Keratinocyte (primary cell): ENCODE measurements at regions not wholly inside any gene's neighbourhood (a gene's known extent, or its start where the extent isn't known, plus 50 kb on each side); places are given as distances from the start of the nearest gene placed in this dataset.

Experiments used
- DNase-seq: peaks from one replicate; pipeline ENCODE4 v3.0.0-alpha.2; 2011; ENCODE audit warnings: low read depth, missing footprints, low spot score
- FAIRE-seq: peaks from 2 replicates; lab custom pipeline; 2011; peaks lifted over from hg19 to GRCh38; lab: Jason Lieb, UNC
- H2AFZ ChIP-seq: 2 replicates; pipeline ENCODE4 v1.6.0; 2012; ENCODE audit warnings: low read length, control low read depth, inconsistent platforms; ENCODE audit not compliant: control insufficient read depth
- H3K27ac ChIP-seq: 2 replicates; pipeline ENCODE4 v1.5.1; 2011; ENCODE audit warnings: low read length; ENCODE audit not compliant: control insufficient read depth, insufficient read depth
- H3K27me3 ChIP-seq: 3 replicates; pipeline ENCODE4 v1.6.0; 2011; ENCODE audit warnings: low read length; ENCODE audit not compliant: control insufficient read depth, insufficient read depth; ENCODE audit errors: extremely low read depth
- H3K36me3 ChIP-seq, 2 experiments: 2 replicates in 1 of 2; 3 replicates in 1 of 2; pipeline ENCODE4 v1.5.1; 2011; ENCODE audit warnings: low read length in 2 of 2, mild to moderate bottlenecking in 1 of 2; ENCODE audit not compliant: control insufficient read depth in 2 of 2, insufficient read depth in 2 of 2; ENCODE audit errors: extremely low read depth in 1 of 2
- H3K4me1 ChIP-seq: 3 replicates; pipeline ENCODE4 v1.5.1; 2011; ENCODE audit warnings: low read length; ENCODE audit not compliant: control insufficient read depth, insufficient read depth; ENCODE audit errors: extremely low read depth
- H3K4me2 ChIP-seq: 3 replicates; pipeline ENCODE4 v1.6.0; 2011; ENCODE audit warnings: low read depth, low read length; ENCODE audit not compliant: control insufficient read depth, insufficient read depth; ENCODE audit errors: extremely low read depth
- H3K4me3 ChIP-seq, 3 experiments: fragments of 200-600 bp in 1 of 3; sonication (generic) in 1 of 3; 2 replicates in 2 of 3; 3 replicates in 1 of 3; pipeline ENCODE4 v1.5.1; 2011 to 2016; ENCODE audit warnings: low read length in 3 of 3, mild to moderate bottlenecking in 3 of 3, control low read depth in 2 of 3, inconsistent platforms in 1 of 3, low read depth in 1 of 3, mixed read lengths in 1 of 3, mixed run types in 1 of 3, moderate library complexity in 1 of 3; ENCODE audit not compliant: control insufficient read depth in 2 of 3, insufficient read depth in 2 of 3; ENCODE audit errors: extremely low read depth in 1 of 3
- H3K79me2 ChIP-seq: 2 replicates; pipeline ENCODE4 v1.6.0; 2012; ENCODE audit warnings: low read length; ENCODE audit not compliant: control insufficient read depth, insufficient read depth
- H3K9ac ChIP-seq: 3 replicates; pipeline ENCODE4 v1.6.0; 2011; ENCODE audit warnings: low read length; ENCODE audit not compliant: control insufficient read depth, insufficient read depth; ENCODE audit errors: extremely low read depth
- H3K9me1 ChIP-seq: 3 replicates; pipeline ENCODE4 v1.6.0; 2011; ENCODE audit warnings: low read length; ENCODE audit not compliant: control insufficient read depth, insufficient read depth; ENCODE audit errors: extremely low read depth
- H3K9me3 ChIP-seq: 2 replicates; pipeline ENCODE4 v1.5.1; 2012; ENCODE audit warnings: low read depth, low read length; ENCODE audit not compliant: control insufficient read depth
- H4K20me1 ChIP-seq: 3 replicates; pipeline ENCODE4 v1.6.0; 2011; ENCODE audit warnings: low read length; ENCODE audit not compliant: control insufficient read depth, insufficient read depth; ENCODE audit errors: extremely low read depth
- EZH2 ChIP-seq: IDR thresholded peaks from one replicate; pipeline ENCODE4 v1.6.1; 2012; ENCODE audit warnings: inconsistent platforms, mild to moderate bottlenecking, low read length, moderate library complexity
- dilution Hi-C: fragments of 300-500 bp; cut with MboI; formaldehyde crosslinking; loops from one replicate; pipeline ENCODE4 v1.7.0; 2020; ENCODE audit warnings: low sequenced_read_pairs; ENCODE audit not compliant: extremely low pct_ligation_motif_present
- TF ChIP-seq, protein P1 (sequence below), 3 experiments: IDR thresholded peaks in 1 of 3; conservative IDR thresholded peaks in 1 of 3; optimal IDR thresholded peaks in 1 of 3; 2 replicates in 2 of 3; 3 replicates in 1 of 3; pipeline versions ENCODE3 to v1.5.1; 2011; ENCODE audit warnings: low read length in 3 of 3, mild to moderate bottlenecking in 3 of 3, moderate library complexity in 2 of 3, control low read depth in 1 of 3, inconsistent platforms in 1 of 3; ENCODE audit not compliant: insufficient read depth in 2 of 3; ENCODE audit errors: extremely low read depth in 1 of 3

DNA sequence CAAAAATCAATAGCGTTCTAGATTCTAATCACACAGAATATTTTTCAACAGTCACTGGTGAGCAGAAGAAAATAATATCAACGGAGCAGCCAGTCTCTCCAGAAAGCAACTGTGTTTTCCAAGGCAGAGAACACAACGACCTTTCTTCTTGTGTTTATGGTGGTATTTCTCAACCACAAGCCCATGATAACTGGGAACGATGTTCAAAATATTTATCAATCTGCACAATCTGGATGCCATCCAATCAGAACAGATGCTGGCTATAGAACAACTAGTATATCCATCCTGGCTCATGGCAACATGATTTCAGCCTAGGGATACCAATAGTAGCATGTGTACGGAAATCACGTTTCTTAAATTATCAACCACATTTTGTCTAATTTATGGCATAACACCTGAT, 162.7 kb upstream of the RUNX1 start:
- H3K9me3 ChIP-seq, result no peaks in the 10 kb centered on the region
- no peaks in the 10 kb centered on the region for H3K79me2 ChIP-seq
- H3K9me1 ChIP-seq, result no peaks in the 10 kb centered on the region
- dilution Hi-C loops, result no loop called here
- H3K27me3 ChIP-seq, result no peaks in the 10 kb centered on the region
- no peaks in the 10 kb centered on the region for H4K20me1 ChIP-seq
- no peak overlapping the region for H3K27ac ChIP-seq
- no peaks in the 10 kb centered on the region for H3K36me3 ChIP-seq
- H3K4me3 ChIP-seq, result no peak overlapping the region
- FAIRE-seq, result no peak
- no peak overlapping the region for H3K9ac ChIP-seq
- no peak overlapping the region for H3K4me2 ChIP-seq
- no peak for DNase-seq
- peaks cover 22% of the 10 kb centered on the region for H3K4me1 ChIP-seq
- no peak for TF ChIP-seq EZH2
- TF ChIP-seq, protein P1, sequence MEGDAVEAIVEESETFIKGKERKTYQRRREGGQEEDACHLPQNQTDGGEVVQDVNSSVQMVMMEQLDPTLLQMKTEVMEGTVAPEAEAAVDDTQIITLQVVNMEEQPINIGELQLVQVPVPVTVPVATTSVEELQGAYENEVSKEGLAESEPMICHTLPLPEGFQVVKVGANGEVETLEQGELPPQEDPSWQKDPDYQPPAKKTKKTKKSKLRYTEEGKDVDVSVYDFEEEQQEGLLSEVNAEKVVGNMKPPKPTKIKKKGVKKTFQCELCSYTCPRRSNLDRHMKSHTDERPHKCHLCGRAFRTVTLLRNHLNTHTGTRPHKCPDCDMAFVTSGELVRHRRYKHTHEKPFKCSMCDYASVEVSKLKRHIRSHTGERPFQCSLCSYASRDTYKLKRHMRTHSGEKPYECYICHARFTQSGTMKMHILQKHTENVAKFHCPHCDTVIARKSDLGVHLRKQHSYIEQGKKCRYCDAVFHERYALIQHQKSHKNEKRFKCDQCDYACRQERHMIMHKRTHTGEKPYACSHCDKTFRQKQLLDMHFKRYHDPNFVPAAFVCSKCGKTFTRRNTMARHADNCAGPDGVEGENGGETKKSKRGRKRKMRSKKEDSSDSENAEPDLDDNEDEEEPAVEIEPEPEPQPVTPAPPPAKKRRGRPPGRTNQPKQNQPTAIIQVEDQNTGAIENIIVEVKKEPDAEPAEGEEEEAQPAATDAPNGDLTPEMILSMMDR (optimal IDR thresholded peaks at IDR 0.05 in 1 of 3, IDR thresholded peaks at IDR 0.05 in 1 of 3, conservative IDR thresholded peaks at IDR 0.05 in 1 of 3; ENCODE audit: extremely low read depth in 1 of 3, insufficient read depth in 2 of 3, low read length in 3 of 3), result no peak
- no peak overlapping the region for H2AFZ ChIP-seq

DNA sequence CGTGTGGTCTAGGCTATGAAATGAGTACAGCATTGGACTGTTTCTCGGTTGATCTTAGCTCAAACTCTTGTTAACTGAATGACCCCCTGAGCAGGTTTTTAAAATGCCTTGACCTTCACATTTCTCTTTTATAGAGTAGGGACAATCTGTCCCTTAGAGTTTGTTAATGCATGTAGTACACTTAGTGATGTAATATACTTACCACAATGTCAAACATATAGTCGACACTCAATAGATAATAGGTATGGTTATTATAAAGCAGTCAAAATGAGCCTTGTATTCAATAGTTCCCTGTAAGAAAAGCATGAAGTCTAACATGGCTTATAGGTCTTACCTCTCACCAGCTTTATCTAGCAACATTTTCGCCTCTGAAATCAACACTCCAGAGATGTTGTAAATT, 161.0 kb upstream of the RUNX1 start:
- no peak for DNase-seq
- Histone ChIP-seq H3K36me3 (no peaks in the 10 kb centered on the region), H3K9me1 (no peaks in the 10 kb centered on the region), H3K4me1 (peaks cover 28% of the 10 kb centered on the region), H3K9ac (no peak overlapping the region), H3K27ac (no peak overlapping the region), H3K9me3 (no peaks in the 10 kb centered on the region), H3K27me3 (no peaks in the 10 kb centered on the region), H3K79me2 (no peaks in the 10 kb centered on the region), H2AFZ (no peak overlapping the region), H4K20me1 (no peaks in the 10 kb centered on the region), H3K4me3 (no peak overlapping the region), H3K4me2 (no peak overlapping the region)
- dilution Hi-C loops, result no loop called here
- no peak for TF ChIP-seq EZH2
- TF ChIP-seq, protein P1 (optimal IDR thresholded peaks at IDR 0.05 in 1 of 3, IDR thresholded peaks at IDR 0.05 in 1 of 3, conservative IDR thresholded peaks at IDR 0.05 in 1 of 3; ENCODE audit: extremely low read depth in 1 of 3, insufficient read depth in 2 of 3, low read length in 3 of 3), result no peak
- no peak for FAIRE-seq
